ENCODE measurements at regions not wholly inside any gene's neighbourhood (a gene's known extent, or its start where the extent isn't known, plus 50 kb on each side); places are given as distances from the start of the nearest gene placed in this dataset.

DNA sequence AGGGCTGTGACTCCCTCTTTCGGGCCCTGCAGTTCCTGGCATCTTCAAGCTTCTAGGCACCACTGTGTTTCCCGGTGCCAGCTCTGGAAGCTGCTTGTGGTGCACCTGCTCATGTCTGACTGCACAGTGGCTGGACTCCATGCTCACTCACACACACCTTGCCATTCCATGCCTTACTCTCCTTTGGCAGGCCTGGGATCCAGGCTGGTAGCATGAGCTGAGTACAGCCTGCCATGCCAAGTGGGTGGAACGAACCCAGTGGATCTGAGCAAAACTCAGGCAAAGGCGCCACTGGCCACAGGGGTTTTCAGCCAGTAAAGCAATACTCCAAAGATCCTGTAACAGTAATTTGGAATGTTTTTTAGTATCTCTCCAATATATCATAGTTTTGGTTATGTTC, 902.7 kb upstream of the USP15 start:
- H4K20me1 ChIP-seq (ENCODE audit: insufficient read depth, low read length): no peaks in the 10 kb centered on the region
- no peak overlapping the region for H3K27ac ChIP-seq (ENCODE audit: low read depth, low read length, poor library complexity, severe bottlenecking)
- no peaks in the 10 kb centered on the region for H3K9me3 ChIP-seq (ENCODE audit: low read length)
- H2AFZ ChIP-seq (ENCODE audit: low read length): no peak overlapping the region
- BruUV-seq (replicated peaks): no TSS peak
- H3K4me2 ChIP-seq (ENCODE audit: low read length): no peak overlapping the region
- no peaks in the 10 kb centered on the region for H3K9me2 ChIP-seq (ENCODE audit: insufficient read depth, low read length)
- TF ChIP-seq EZH2phosphoT487 (IDR thresholded peaks at IDR 0.05; ENCODE audit: borderline replicate concordance, low read depth, low read length): no peak
- TF ChIP-seq, protein P1, sequence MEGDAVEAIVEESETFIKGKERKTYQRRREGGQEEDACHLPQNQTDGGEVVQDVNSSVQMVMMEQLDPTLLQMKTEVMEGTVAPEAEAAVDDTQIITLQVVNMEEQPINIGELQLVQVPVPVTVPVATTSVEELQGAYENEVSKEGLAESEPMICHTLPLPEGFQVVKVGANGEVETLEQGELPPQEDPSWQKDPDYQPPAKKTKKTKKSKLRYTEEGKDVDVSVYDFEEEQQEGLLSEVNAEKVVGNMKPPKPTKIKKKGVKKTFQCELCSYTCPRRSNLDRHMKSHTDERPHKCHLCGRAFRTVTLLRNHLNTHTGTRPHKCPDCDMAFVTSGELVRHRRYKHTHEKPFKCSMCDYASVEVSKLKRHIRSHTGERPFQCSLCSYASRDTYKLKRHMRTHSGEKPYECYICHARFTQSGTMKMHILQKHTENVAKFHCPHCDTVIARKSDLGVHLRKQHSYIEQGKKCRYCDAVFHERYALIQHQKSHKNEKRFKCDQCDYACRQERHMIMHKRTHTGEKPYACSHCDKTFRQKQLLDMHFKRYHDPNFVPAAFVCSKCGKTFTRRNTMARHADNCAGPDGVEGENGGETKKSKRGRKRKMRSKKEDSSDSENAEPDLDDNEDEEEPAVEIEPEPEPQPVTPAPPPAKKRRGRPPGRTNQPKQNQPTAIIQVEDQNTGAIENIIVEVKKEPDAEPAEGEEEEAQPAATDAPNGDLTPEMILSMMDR (conservative IDR thresholded peaks at IDR 0.05; ENCODE audit: low read length): no peak
- CTCF ChIA-PET (ENCODE audit: unreplicated experiment): no interaction called here
- H3K4me1 ChIP-seq (ENCODE audit: insufficient read depth, low read length, poor library complexity, severe bottlenecking): no peaks in the 10 kb centered on the region
- intact Hi-C loops (cut with micrococcal nuclease; ENCODE audit: unreplicated experiment): no loop called here
- H3K36me3 ChIP-seq (ENCODE audit: insufficient read depth, low read length): no peaks in the 10 kb centered on the region
- POLR2A ChIA-PET: interaction anchor here (1.1 to 1.4 kb wide), 2 partner anchors 9 kb away, joined by 3 to 5 read pairs; no protein-coding TSS in a partner anchor
- no peak overlapping the region for H3K4me3 ChIP-seq (ENCODE audit: low read depth, low read length, poor library complexity, severe bottlenecking)
- no peak for DNase-seq (ENCODE audit: low spot score)
- no peaks in the 10 kb centered on the region for H3K79me2 ChIP-seq (ENCODE audit: insufficient read depth, low read depth, low read length)

DNA sequence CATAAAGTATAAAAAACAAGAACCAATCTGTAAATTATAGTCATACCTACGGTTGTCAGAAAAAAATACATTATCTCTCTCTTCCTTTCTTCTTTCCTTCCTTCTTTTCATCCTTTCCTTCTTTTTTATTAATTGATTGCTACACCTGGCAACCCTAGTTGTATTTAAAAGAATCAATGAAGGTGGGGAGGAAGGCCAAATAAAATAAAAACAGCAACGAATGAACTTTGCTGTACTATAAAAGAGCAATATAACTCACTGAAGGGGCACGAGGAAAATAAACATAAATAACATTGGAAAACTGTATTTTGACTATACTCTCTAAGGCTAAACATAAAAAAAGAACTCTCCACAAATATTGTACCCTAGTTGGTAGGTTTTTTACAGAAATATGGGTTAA, 898.2 kb upstream of the USP15 start:
- ChIA-PET CTCF (ENCODE audit: unreplicated experiment) (no interaction called here), POLR2A (interaction anchor here (1.4 kb wide), 1 partner anchor 22 kb away, joined by 3 read pairs; no protein-coding TSS in a partner anchor)
- no TSS peak for BruUV-seq (replicated peaks)
- H3K4me2 ChIP-seq (ENCODE audit: low read length): no peak overlapping the region
- H3K9me3 ChIP-seq (ENCODE audit: low read length): no peaks in the 10 kb centered on the region
- H2AFZ ChIP-seq (ENCODE audit: low read length): no peak overlapping the region
- H3K4me1 ChIP-seq (ENCODE audit: insufficient read depth, low read length, poor library complexity, severe bottlenecking): no peaks in the 10 kb centered on the region
- intact Hi-C loops (cut with micrococcal nuclease; ENCODE audit: unreplicated experiment): no loop called here
- no peak for DNase-seq (ENCODE audit: low spot score)
- no peak overlapping the region for H3K27ac ChIP-seq (ENCODE audit: low read depth, low read length, poor library complexity, severe bottlenecking)
- H3K36me3 ChIP-seq (ENCODE audit: insufficient read depth, low read length): no peaks in the 10 kb centered on the region
- no peaks in the 10 kb centered on the region for H3K9me2 ChIP-seq (ENCODE audit: insufficient read depth, low read length)
- H4K20me1 ChIP-seq (ENCODE audit: insufficient read depth, low read length): no peaks in the 10 kb centered on the region
- TF ChIP-seq, protein P1 (conservative IDR thresholded peaks at IDR 0.05; ENCODE audit: low read length): no peak
- TF ChIP-seq EZH2phosphoT487 (IDR thresholded peaks at IDR 0.05; ENCODE audit: borderline replicate concordance, low read depth, low read length): no peak
- H3K4me3 ChIP-seq (ENCODE audit: low read depth, low read length, poor library complexity, severe bottlenecking): no peak overlapping the region
- no peaks in the 10 kb centered on the region for H3K79me2 ChIP-seq (ENCODE audit: insufficient read depth, low read depth, low read length)

DNA sequence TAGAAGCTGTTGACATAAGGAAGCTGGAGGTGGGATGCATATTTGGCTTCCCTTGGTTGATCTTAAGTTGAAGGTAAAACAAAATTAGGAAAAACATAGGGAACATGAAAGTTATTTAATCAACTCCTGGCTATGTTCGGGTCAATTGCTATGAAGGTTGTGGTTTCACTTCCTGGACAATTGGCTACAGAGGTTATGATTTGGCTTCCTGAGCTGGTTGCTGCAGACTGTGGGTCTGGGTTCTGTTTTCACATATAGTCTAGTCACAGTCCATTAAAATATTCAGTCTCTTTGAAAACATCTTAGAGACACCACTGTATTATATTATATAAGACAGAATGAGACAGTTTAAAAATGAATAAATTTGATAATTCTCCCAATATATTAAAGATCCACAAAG, 895.2 kb upstream of the USP15 start:
- Histone ChIP-seq H3K4me3 (ENCODE audit: low read depth, low read length, poor library complexity, severe bottlenecking) (no peak overlapping the region), H3K9me2 (ENCODE audit: insufficient read depth, low read length) (no peaks in the 10 kb centered on the region), H3K79me2 (ENCODE audit: insufficient read depth, low read depth, low read length) (no peaks in the 10 kb centered on the region), H3K4me1 (ENCODE audit: insufficient read depth, low read length, poor library complexity, severe bottlenecking) (no peaks in the 10 kb centered on the region), H3K9me3 (ENCODE audit: low read length) (no peaks in the 10 kb centered on the region), H3K27ac (ENCODE audit: low read depth, low read length, poor library complexity, severe bottlenecking) (no peak overlapping the region), H4K20me1 (ENCODE audit: insufficient read depth, low read length) (no peaks in the 10 kb centered on the region), H2AFZ (ENCODE audit: low read length) (no peak overlapping the region), H3K4me2 (ENCODE audit: low read length) (peak overlapping the region; percentile 40; the same call in 1 of the 2 replicates), H3K36me3 (ENCODE audit: insufficient read depth, low read length) (no peaks in the 10 kb centered on the region)
- ChIA-PET CTCF (ENCODE audit: unreplicated experiment) (no interaction called here), POLR2A (interaction anchor here (0.5 to 1.8 kb wide), 7 partner anchors 9 to 462 kb away, joined by 3 to 6 read pairs (median 4); no protein-coding TSS in a partner anchor)
- no TSS peak for BruUV-seq (replicated peaks)
- intact Hi-C loops (cut with micrococcal nuclease; ENCODE audit: unreplicated experiment): no loop called here
- no peak for DNase-seq (ENCODE audit: low spot score)
- no peak for TF ChIP-seq EZH2phosphoT487 (IDR thresholded peaks at IDR 0.05; ENCODE audit: borderline replicate concordance, low read depth, low read length)
- TF ChIP-seq, protein P1 (conservative IDR thresholded peaks at IDR 0.05; ENCODE audit: low read length): no peak

Measured in OCI-LY7 (cell line).